Osteoblast (primary cell): ENCODE measurements at regions not wholly inside any gene's neighbourhood (a gene's known extent, or its start where the extent isn't known, plus 50 kb on each side); places are given as distances from the start of the nearest gene placed in this dataset.

ENCODE experiments used
- DNase-seq: peaks from one replicate; pipeline ENCODE4 v3.0.0; 2011; ENCODE audit warnings: low spot score, mixed read lengths; ENCODE audit not compliant: insufficient read length; ENCODE audit errors: missing footprints
- H2AFZ ChIP-seq: 2 replicates; pipeline ENCODE4 v1.6.0; 2011; ENCODE audit warnings: mild to moderate bottlenecking, low read length
- H3K27ac ChIP-seq: 2 replicates; pipeline ENCODE4 v1.5.1; 2011; ENCODE audit warnings: mild to moderate bottlenecking, low read depth, low read length, moderate library complexity
- H3K27me3 ChIP-seq: 2 replicates; pipeline ENCODE4 v1.6.0; 2012; ENCODE audit warnings: mild to moderate bottlenecking, control low read depth, inconsistent platforms, low read length, moderate library complexity; ENCODE audit not compliant: insufficient read depth
- H3K36me3 ChIP-seq: 2 replicates; pipeline ENCODE4 v1.5.1; 2011; ENCODE audit warnings: mild to moderate bottlenecking, low read length, control low read depth, moderate library complexity; ENCODE audit not compliant: insufficient read depth
- H3K4me1 ChIP-seq: 2 replicates; pipeline ENCODE4 v1.5.1; 2011; ENCODE audit warnings: mild to moderate bottlenecking, low read length, control low read depth, moderate library complexity; ENCODE audit not compliant: insufficient read depth
- H3K4me2 ChIP-seq: 2 replicates; pipeline ENCODE4 v1.6.0; 2011; ENCODE audit warnings: mild to moderate bottlenecking, low read length; ENCODE audit not compliant: insufficient read depth
- H3K4me3 ChIP-seq: fragments of 200-600 bp; sonication (generic); 3 replicates; pipeline ENCODE4 v1.5.1; 2012; ENCODE audit warnings: mild to moderate bottlenecking, low read length, inconsistent platforms; ENCODE audit not compliant: insufficient read depth
- H3K79me2 ChIP-seq: 2 replicates; pipeline ENCODE4 v1.6.0; 2012; ENCODE audit warnings: mild to moderate bottlenecking, low read length, control low read depth, inconsistent platforms; ENCODE audit not compliant: insufficient read depth
- H3K9me3 ChIP-seq: 2 replicates; pipeline ENCODE4 v1.5.1; 2011; ENCODE audit warnings: low read depth, low read length, control low read depth
- H4K20me1 ChIP-seq: 2 replicates; pipeline ENCODE4 v1.6.0; 2012; ENCODE audit warnings: mild to moderate bottlenecking, low read length, control low read depth; ENCODE audit not compliant: insufficient read depth
- CTCF ChIP-seq: IDR thresholded peaks from 2 replicates; pipeline ENCODE4 v1.5.1; 2011; ENCODE audit warnings: mild to moderate bottlenecking, low read depth, low read length, moderate library complexity; ENCODE audit errors: extremely low read depth

- no peaks in the 10 kb centered on the region for H3K9me3 ChIP-seq
- H3K4me2 ChIP-seq = no peak overlapping the region
- H4K20me1 ChIP-seq = no peaks in the 10 kb centered on the region
- H3K27ac ChIP-seq = no peak overlapping the region
- no peak for DNase-seq
- TF ChIP-seq CTCF = no peak
- H2AFZ ChIP-seq = no peak overlapping the region
- H3K4me1 ChIP-seq = no peaks in the 10 kb centered on the region
- peaks cover 57% of the 10 kb centered on the region for H3K27me3 ChIP-seq
- no peak overlapping the region for H3K4me3 ChIP-seq
- H3K36me3 ChIP-seq = no peaks in the 10 kb centered on the region
- H3K79me2 ChIP-seq = no peaks in the 10 kb centered on the region
These were observed 325.8 kb upstream of the ZMIZ1 start for GRCh38 chr10:78742730-78743615.

GRCh38 chr10:78744056-78744455 lies 324.7 kb upstream of the ZMIZ1 start:
- no peak overlapping the region for H3K4me3 ChIP-seq
- DNase-seq = no peak
- no peak overlapping the region for H2AFZ ChIP-seq
- no peaks in the 10 kb centered on the region for H3K36me3 ChIP-seq
- H4K20me1 ChIP-seq = no peaks in the 10 kb centered on the region
- no peaks in the 10 kb centered on the region for H3K9me3 ChIP-seq
- no peak overlapping the region for H3K27ac ChIP-seq
- H3K79me2 ChIP-seq = no peaks in the 10 kb centered on the region
- H3K4me2 ChIP-seq = no peak overlapping the region
- peaks cover 50% of the 10 kb centered on the region for H3K27me3 ChIP-seq
- H3K4me1 ChIP-seq = no peaks in the 10 kb centered on the region
- no peak for TF ChIP-seq CTCF

- Histone ChIP-seq H3K27ac (no peak overlapping the region), H2AFZ (no peak overlapping the region), H3K36me3 (no peaks in the 10 kb centered on the region), H3K79me2 (no peaks in the 10 kb centered on the region), H3K27me3 (peaks cover 45% of the 10 kb centered on the region), H3K4me2 (no peak overlapping the region), H4K20me1 (no peaks in the 10 kb centered on the region), H3K9me3 (no peaks in the 10 kb centered on the region), H3K4me3 (no peak overlapping the region), H3K4me1 (no peaks in the 10 kb centered on the region)
- TF ChIP-seq CTCF = no peak
- DNase-seq = no peak
These were observed 324.2 kb upstream of the ZMIZ1 start for GRCh38 chr10:78744491-78745090.

GRCh38 chr10:78745441-78745840 lies 323.3 kb upstream of the ZMIZ1 start:
- Histone ChIP-seq H3K4me1 (no peaks in the 10 kb centered on the region), H3K27ac (no peak overlapping the region), H3K4me3 (no peak overlapping the region), H3K4me2 (no peak overlapping the region), H3K36me3 (no peaks in the 10 kb centered on the region), H3K27me3 (peaks cover 42% of the 10 kb centered on the region), H4K20me1 (no peaks in the 10 kb centered on the region), H2AFZ (no peak overlapping the region), H3K79me2 (no peaks in the 10 kb centered on the region), H3K9me3 (no peaks in the 10 kb centered on the region)
- no peak for DNase-seq
- TF ChIP-seq CTCF = no peak
